GM23338 (cell line): ENCODE measurements at regions not wholly inside any gene's neighbourhood (a gene's known extent, or its start where the extent isn't known, plus 50 kb on each side); places are given as distances from the start of the nearest gene placed in this dataset.

Experiments
- ATAC-seq: fragments of 200-7000 bp; cut with Tn5 transposase; 3 replicates; pipeline ENCODE4 v1.9.1; 2020
- DNase-seq: peaks from one replicate; pipeline ENCODE4 v3.0.0-alpha.2; 2015; ENCODE audit warnings: low spot score
- H2AFZ ChIP-seq: fragments of 200-600 bp; sonication (generic); 2 replicates; pipeline ENCODE4 v1.8.0; 2016; ENCODE audit warnings: antibody characterized with exemption, mild to moderate bottlenecking, moderate library complexity
- H3F3A ChIP-seq: fragments of 200-600 bp; sonication (generic); replicated peaks from 2 replicates; pipeline ENCODE4 v1.8.0; 2017; ENCODE audit warnings: antibody characterized with exemption, mixed run types, low read depth
- H3K27ac ChIP-seq: fragments of 200-600 bp; sonication (generic); 2 replicates; pipeline ENCODE4 v1.6.1; 2016; ENCODE audit warnings: low read depth
- H3K27me3 ChIP-seq: fragments of 200-600 bp; sonication (generic); 2 replicates; pipeline ENCODE4 v1.8.0; 2016; ENCODE audit warnings: mild to moderate bottlenecking, mixed run types, moderate library complexity; ENCODE audit not compliant: insufficient read depth
- H3K36me3 ChIP-seq: fragments of 200-600 bp; sonication (generic); 2 replicates; pipeline ENCODE4 v1.8.0; 2016; ENCODE audit warnings: mild to moderate bottlenecking; ENCODE audit not compliant: insufficient read depth
- H3K4me1 ChIP-seq: fragments of 200-600 bp; sonication (generic); 2 replicates; pipeline ENCODE4 v1.8.0; 2016; ENCODE audit warnings: mild to moderate bottlenecking, moderate library complexity; ENCODE audit not compliant: insufficient read depth
- H3K4me2 ChIP-seq: fragments of 200-600 bp; sonication (generic); 2 replicates; pipeline ENCODE4 v1.7.1; 2017; ENCODE audit warnings: mixed run types
- H3K4me3 ChIP-seq: fragments of 200-600 bp; sonication (generic); 2 replicates; pipeline ENCODE4 v1.6.1; 2016; ENCODE audit warnings: mixed run types
- H3K79me2 ChIP-seq: fragments of 200-600 bp; sonication (generic); replicated peaks from 2 replicates; pipeline ENCODE4 v1.8.0; 2017; ENCODE audit warnings: mild to moderate bottlenecking; ENCODE audit not compliant: insufficient read depth
- H3K9me2 ChIP-seq: fragments of 200-600 bp; sonication (generic); 2 replicates; pipeline ENCODE4 v1.8.0; 2017; ENCODE audit not compliant: insufficient read depth
- H4K20me1 ChIP-seq: fragments of 200-600 bp; sonication (generic); replicated peaks from 2 replicates; pipeline ENCODE4 v1.8.0; 2017; ENCODE audit warnings: mild to moderate bottlenecking; ENCODE audit not compliant: insufficient read depth
- H3K27ac Mint-ChIP-seq: 2 replicates; pipeline ENCODE4 v1.8.0; 2020; ENCODE audit warnings: inconsistent platforms, mild to moderate bottlenecking, moderate library complexity, mixed read lengths
- H3K27me3 Mint-ChIP-seq: 3 replicates; pipeline ENCODE4 v1.8.0; 2022; ENCODE audit warnings: low read depth, mild to moderate bottlenecking, moderate library complexity, mixed read lengths, inconsistent platforms; ENCODE audit not compliant: insufficient read depth, poor library complexity
- H3K36me3 Mint-ChIP-seq: 3 replicates; pipeline ENCODE4 v1.8.0; 2021; ENCODE audit warnings: low read depth, mild to moderate bottlenecking, inconsistent platforms, moderate library complexity, mixed read lengths
- H3K4me1 Mint-ChIP-seq: 3 replicates; pipeline ENCODE4 v1.8.0; 2020; ENCODE audit warnings: mild to moderate bottlenecking, inconsistent platforms, mixed read lengths
- H3K4me3 Mint-ChIP-seq: 3 replicates; pipeline ENCODE4 v1.8.0; 2021; ENCODE audit warnings: moderate library complexity, mild to moderate bottlenecking, inconsistent platforms, mixed read lengths
- H3K9me3 Mint-ChIP-seq: 3 replicates; pipeline ENCODE4 v1.8.0; 2020; ENCODE audit warnings: moderate library complexity, mild to moderate bottlenecking, inconsistent platforms, mixed read lengths
- ETS1 ChIP-seq: IDR thresholded peaks from 2 replicates; pipeline ENCODE4 v1.6.1; 2016; ENCODE audit warnings: antibody characterized with exemption
- EZH2 ChIP-seq: fragments of 200-600 bp; sonication (generic); IDR thresholded peaks from one replicate; pipeline ENCODE4 v1.8.0; 2017; ENCODE audit warnings: antibody characterized with exemption, mild to moderate bottlenecking, low read depth; ENCODE audit not compliant: unreplicated experiment
- POLR2AphosphoS5 ChIP-seq: IDR thresholded peaks from 2 replicates; pipeline ENCODE4 v1.6.1; 2016; ENCODE audit warnings: antibody characterized with exemption, low read depth
- REST ChIP-seq: IDR thresholded peaks from one replicate; pipeline ENCODE4 v1.6.1; 2018; ENCODE audit warnings: antibody characterized with exemption; ENCODE audit not compliant: unreplicated experiment
- ZNF114 ChIP-seq: fragments of 250-450 bp; sonication (Bioruptor Pico); IDR thresholded peaks from 2 replicates; pipeline ENCODE4 v1.5.0; 2020; ENCODE audit warnings: mild to moderate bottlenecking, moderate library complexity
- ZNF331 ChIP-seq: fragments of 250-450 bp; sonication (Bioruptor Pico); IDR thresholded peaks from 2 replicates; pipeline ENCODE4 v1.5.0; 2020; ENCODE audit warnings: low read depth, mild to moderate bottlenecking, moderate library complexity
- ZNF462 ChIP-seq: fragments of 250-450 bp; sonication (Bioruptor Pico); IDR thresholded peaks from 2 replicates; pipeline ENCODE4 v1.5.0; 2020; ENCODE audit warnings: mild to moderate bottlenecking, moderate library complexity

- TF ChIP-seq REST, result no peak
Measured at GRCh38 chr2:195119231-195119630, 537.8 kb upstream of the SLC39A10 start (continued).

GRCh38 chr2:195118276-195118675, 538.8 kb upstream of the SLC39A10 start:
- ATAC-seq (no peak), DNase-seq (no peak)
- Mint-ChIP-seq H3K36me3 (peaks cover 18% of the 10 kb centered on the region), H3K9me3 (peaks cover 15% of the 10 kb centered on the region), H3K4me1 (peaks cover 11% of the 10 kb centered on the region; the same call in 2 of the 3 replicates), H3K27me3 (peaks cover 1% of the 10 kb centered on the region), H3K27ac (no peak overlapping the region), H3K4me3 (no peak overlapping the region)
- Histone ChIP-seq H3K4me2 (no peak overlapping the region), H3K27me3 (no peaks in the 10 kb centered on the region), H3K4me1 (no peaks in the 10 kb centered on the region), H3K9me2 (peaks cover 3% of the 10 kb centered on the region), H2AFZ (no peak overlapping the region), H4K20me1 (no peaks in the 10 kb centered on the region), H3K79me2 (no peaks in the 10 kb centered on the region), H3K36me3 (no peaks in the 10 kb centered on the region), H3F3A (no peaks in the 10 kb centered on the region), H3K27ac (no peak overlapping the region), H3K4me3 (no peak overlapping the region)
- TF ChIP-seq ZNF462 (CRISPR knock-in tag) (no peak), ZNF331 (CRISPR knock-in tag) (no peak), ZNF114 (no peak), POLR2AphosphoS5 (no peak), EZH2 (no peak), ETS1 (no peak), REST (no peak)
